K562 (cell line): ENCODE measurements at regions not wholly inside any gene's neighbourhood (a gene's known extent, or its start where the extent isn't known, plus 50 kb on each side); places are given as distances from the start of the nearest gene placed in this dataset.

Experiments used
- ATAC-seq: fragments of 200-7000 bp; cut with Tn5 transposase; 3 replicates; pipeline ENCODE4 v1.9.1; 2020; ENCODE audit warnings: moderate library complexity
- BruUV-seq: library from RNA; stranded (reverse); fragments of 400-500 nt; replicated peaks from 2 replicates; lab custom pipeline; 2021; lab: Mats Ljungman, UMichigan
- CTCF ChIA-PET: fragments of 300-600 bp; formaldehyde crosslinking; extraction: SDS; loops from one replicate; lab custom pipeline; 2021; ENCODE audit warnings: low intra/inter-chr PET ratio; lab: Yijun Ruan, JAX
- POLR2A ChIA-PET: fragments of 300-600, 350-650 bp; sonication (Branson Sonifier 250); formaldehyde crosslinking; extraction: SDS; loops from one replicate; lab custom pipeline; 2021; ENCODE audit warnings: antibody characterized with exemption, inconsistent platforms; lab: Yijun Ruan, JAX
- DNase-seq, 4 experiments: peaks; one replicate each; pipeline versions ENCODE4 v3.0.0 to v3.0.0-alpha.2; 2011 to 2018; ENCODE audit warnings: low spot score in 3 of 4, mixed read lengths in 3 of 4; ENCODE audit errors: extremely low read depth in 1 of 4
- FAIRE-seq: peaks from 2 replicates; lab custom pipeline; 2011; peaks lifted over from hg19 to GRCh38; lab: Jason Lieb, UNC
- H2AFZ ChIP-seq: 2 replicates; pipeline ENCODE4 v1.6.0; 2011; ENCODE audit warnings: low read depth, low read length, control low read depth, inconsistent platforms
- H3K27ac ChIP-seq: fragments of 200-600 bp; 3 replicates; pipeline ENCODE4 v1.8.0; 2011; ENCODE audit warnings: low read depth, mild to moderate bottlenecking, control low read depth, inconsistent platforms, low read length, moderate library complexity, mixed read lengths; ENCODE audit errors: extremely low read depth
- H3K27me3 ChIP-seq, 2 experiments: fragments of 300-600 bp in 1 of 2; 2 replicates in 1 of 2; 3 replicates in 1 of 2; pipeline versions ENCODE4 v1.6.0 to v1.8.0; 2011; ENCODE audit warnings: inconsistent platforms in 2 of 2, low read length in 2 of 2, mild to moderate bottlenecking in 1 of 2, mixed read lengths in 1 of 2, moderate library complexity in 1 of 2; ENCODE audit not compliant: control insufficient read depth in 2 of 2, insufficient read depth in 2 of 2
- H3K36me3 ChIP-seq: fragments of 300-600 bp; 3 replicates; pipeline ENCODE4 v1.8.0; 2011; ENCODE audit warnings: mild to moderate bottlenecking, low read length, inconsistent platforms; ENCODE audit not compliant: control insufficient read depth, insufficient read depth
- H3K4me1 ChIP-seq, 2 experiments: fragments of 200-600 bp in 1 of 2; replicated peaks in 1 of 2; 2 replicates in 1 of 2; 3 replicates in 1 of 2; pipeline versions ENCODE4 v1.5.1 to v1.8.0; 2011; ENCODE audit warnings: inconsistent platforms in 2 of 2, low read length in 2 of 2, mild to moderate bottlenecking in 1 of 2, mixed read lengths in 1 of 2, moderate library complexity in 1 of 2; ENCODE audit not compliant: control insufficient read depth in 2 of 2, insufficient read depth in 2 of 2
- H3K4me2 ChIP-seq: 2 replicates; pipeline ENCODE4 v1.6.1; 2011; ENCODE audit warnings: low read length, control low read depth, inconsistent platforms, mixed read lengths; ENCODE audit not compliant: insufficient read depth
- H3K4me3 ChIP-seq: fragments of 200-600 bp; sonication (generic), shearing (Covaris generic); 2 replicates; pipeline ENCODE4 v1.5.1; 2016; ENCODE audit warnings: control low read depth, inconsistent platforms
- H3K79me2 ChIP-seq: fragments of 200-600 bp; 3 replicates; pipeline ENCODE4 v1.8.0; 2011; ENCODE audit warnings: low read length, inconsistent platforms; ENCODE audit not compliant: control insufficient read depth, insufficient read depth
- H3K9ac ChIP-seq, 2 experiments: 2 replicates each; pipeline versions ENCODE4 v1.6.0 to v1.6.1; 2011; ENCODE audit warnings: low read depth in 2 of 2, low read length in 2 of 2, control low read depth in 1 of 2, inconsistent platforms in 1 of 2, mild to moderate bottlenecking in 1 of 2, mixed read lengths in 1 of 2; ENCODE audit not compliant: insufficient read depth in 1 of 2
- H3K9me1 ChIP-seq: one replicate; pipeline ENCODE4 v1.6.0; 2011; ENCODE audit warnings: inconsistent platforms, mild to moderate bottlenecking, low read length, moderate library complexity; ENCODE audit not compliant: control insufficient read depth, insufficient read depth
- H3K9me3 ChIP-seq: replicated peaks from 2 replicates; pipeline ENCODE4 v1.5.1; 2011; ENCODE audit warnings: low read depth, low read length, inconsistent platforms; ENCODE audit not compliant: control insufficient read depth, insufficient read depth
- H4K20me1 ChIP-seq: replicated peaks from 2 replicates; pipeline ENCODE4 v1.6.1; 2011; ENCODE audit warnings: low read length, inconsistent platforms, mixed read lengths; ENCODE audit not compliant: control insufficient read depth, insufficient read depth
- BCOR ChIP-seq: fragments of 450-650 bp; IDR thresholded peaks from 2 replicates; pipeline ENCODE4 v1.6.1; 2016
- CREB1 ChIP-seq, 2 experiments: sonication (generic) in 1 of 2; formaldehyde crosslinking in 1 of 2; IDR thresholded peaks; 2 replicates each; pipeline versions ENCODE4 v1.6.1 to v1.8.0; 2012 to 2022; ENCODE audit warnings: inconsistent platforms in 1 of 2, mild to moderate bottlenecking in 1 of 2, missing genetic modification reagents in 1 of 2, moderate library complexity in 1 of 2
- FOXJ2 ChIP-seq: fragments of 200-800 bp; sonication (Bioruptor generic); IDR thresholded peaks from 2 replicates; pipeline ENCODE4 v1.6.1; 2016; ENCODE audit warnings: missing genetic modification characterization, missing compliant biosample characterization
- GABPA ChIP-seq: fragments of 200-800 bp; sonication (Bioruptor generic); conservative IDR thresholded peaks from 2 replicates; pipeline ENCODE4 v1.6.1; 2016; ENCODE audit warnings: low read depth, missing genetic modification characterization, missing compliant biosample characterization
- IFI16 ChIP-seq: fragments of 250-450 bp; sonication (Bioruptor Pico); IDR thresholded peaks from 2 replicates; pipeline ENCODE4 v2.1.2; 2022; ENCODE audit warnings: mild to moderate bottlenecking, inconsistent platforms
- MEIS2 ChIP-seq: fragments of 450-650 bp; IDR thresholded peaks from 2 replicates; pipeline ENCODE4 v1.6.1; 2014; ENCODE audit warnings: mild to moderate bottlenecking; ENCODE audit not compliant: partially characterized antibody
- PHB2 ChIP-seq: fragments of 450-650 bp; IDR thresholded peaks from 2 replicates; pipeline ENCODE4 v1.6.1; 2017; ENCODE audit warnings: low read depth
- PHF8 ChIP-seq: fragments of 200-600 bp; sonication (generic); IDR thresholded peaks from 2 replicates; pipeline ENCODE4 v1.6.1; 2012; ENCODE audit warnings: mixed run types, mild to moderate bottlenecking, inconsistent platforms, low read length, moderate library complexity, borderline replicate concordance
- RNF2 ChIP-seq: sonication (generic); IDR thresholded peaks from 2 replicates; pipeline ENCODE4 v1.6.1; 2016
- SAFB2 ChIP-seq: fragments of 200-400 bp; formaldehyde crosslinking; IDR thresholded peaks from 2 replicates; pipeline ENCODE4 v1.6.1; 2018; ENCODE audit warnings: borderline replicate concordance, low read length, low read depth, moderate library complexity; ENCODE audit not compliant: severe bottlenecking
- TBP ChIP-seq: optimal IDR thresholded peaks from 2 replicates; pipeline ENCODE3; 2011; ENCODE audit warnings: low read depth, low read length, improper control_type of control experiment
- ZBTB11 ChIP-seq, 3 experiments: fragments of 200-800 bp in 1 of 3; fragments of 250-450 bp in 1 of 3; fragments of 450-650 bp in 1 of 3; sonication (Bioruptor Pico) in 1 of 3; sonication (Bioruptor generic) in 1 of 3; formaldehyde crosslinking in 1 of 3; IDR thresholded peaks; 2 replicates each; pipeline versions ENCODE4 v1.6.1 to v1.8.0; 2016 to 2022; ENCODE audit warnings: mild to moderate bottlenecking in 2 of 3, missing genetic modification characterization in 2 of 3, missing compliant biosample characterization in 1 of 3, moderate library complexity in 1 of 3
- ZBTB17 ChIP-seq: fragments of 450-650 bp; formaldehyde crosslinking; IDR thresholded peaks from 2 replicates; pipeline ENCODE4 v1.4.0; 2020; ENCODE audit warnings: mild to moderate bottlenecking
- ZNF197 ChIP-seq: fragments of 200-800 bp; sonication (Bioruptor generic); IDR thresholded peaks from 2 replicates; pipeline ENCODE4 v1.6.1; 2016; ENCODE audit warnings: low read depth, missing genetic modification characterization, missing compliant biosample characterization
- ZNF217 ChIP-seq: sonication (generic); formaldehyde crosslinking; IDR thresholded peaks from 2 replicates; pipeline ENCODE4 v1.8.0; 2022; ENCODE audit warnings: mild to moderate bottlenecking, missing genetic modification reagents
- ZNF354B ChIP-seq: fragments of 250-450 bp; sonication (Bioruptor Pico); IDR thresholded peaks from 2 replicates; pipeline ENCODE4 v1.4.0; 2020
- WGBS: fragments of 100-300 bp; shearing (Covaris generic); methylation state at CpG from one replicate; pipeline ENCODE4 v1.1.6; 2016; ENCODE audit warnings: low coverage, mixed read lengths; ENCODE audit not compliant: insufficient coverage; ENCODE audit errors: missing lambda C conversion rate; 5-methylcytosine and 5-hydroxymethylcytosine counted together
- in situ Hi-C: fragments of 300-500 bp; cut with MboI; formaldehyde crosslinking; loops from 4 replicates; pipeline ENCODE4 v1.15.0; 2018; ENCODE audit warnings: inconsistent platforms, mixed read lengths
- intact Hi-C: fragments of 100-400 bp; cut with micrococcal nuclease; formaldehyde crosslinking; loops from 2 replicates; pipeline ENCODE4 v1.14.2; 2022

GRCh38 chrX:7351926-7352325, 204.0 kb upstream of the PUDP start:
- H3K79me2 ChIP-seq: no peaks in the 10 kb centered on the region
- no peak overlapping the region for H3K4me2 ChIP-seq
- FAIRE-seq: no peak
- no peaks in the 10 kb centered on the region for H3K4me1 ChIP-seq
- H3K27me3 ChIP-seq: no peaks in the 10 kb centered on the region
- ATAC-seq: no peak
- WGBS: 0% methylated on average over 1 of the region's 1 CpG
- CTCF ChIA-PET: no interaction called here
- no peaks in the 10 kb centered on the region for H3K9me3 ChIP-seq
- BruUV-seq: no TSS peak
- in situ Hi-C loops: no loop called here
- POLR2A ChIA-PET: no interaction called here
- intact Hi-C loops: no loop called here
- no peaks in the 10 kb centered on the region for H4K20me1 ChIP-seq
- no peaks in the 10 kb centered on the region for H3K36me3 ChIP-seq
- DNase-seq: no peak
- H3K27ac ChIP-seq: no peak overlapping the region
- no peak overlapping the region for H2AFZ ChIP-seq
- H3K9ac ChIP-seq: no peak overlapping the region
- H3K4me3 ChIP-seq: no peak overlapping the region
- no peaks in the 10 kb centered on the region for H3K9me1 ChIP-seq
- no peak for TF ChIP-seq RNF2
- no peak for TF ChIP-seq TBP
- no peak for TF ChIP-seq MEIS2
- TF ChIP-seq BCOR: no peak
- TF ChIP-seq SAFB2: no peak
- no peak for TF ChIP-seq ZNF197
- TF ChIP-seq CREB1 (IDR thresholded peaks at IDR 0.05): no peak
- TF ChIP-seq CREB1 (CRISPR knock-in tag; IDR thresholded peaks at IDR 0.05): no peak
- no peak for TF ChIP-seq IFI16 (CRISPR knock-in tag)
- TF ChIP-seq GABPA (tag): no peak
- TF ChIP-seq ZBTB17 (CRISPR knock-in tag): no peak
- no peak for TF ChIP-seq PHF8
- no peak for TF ChIP-seq FOXJ2 (tag)
- no peak for TF ChIP-seq ZBTB11 (CRISPR knock-in tag; IDR thresholded peaks at IDR 0.05)
- no peak for TF ChIP-seq ZNF217 (CRISPR knock-in tag)
- TF ChIP-seq ZNF354B: no peak
- TF ChIP-seq PHB2: no peak
